ENCODE measurements at regions not wholly inside any gene's neighbourhood (a gene's known extent, or its start where the extent isn't known, plus 50 kb on each side); places are given as distances from the start of the nearest gene placed in this dataset.
"Not testable (repeated sequence)": the region's sequence is repeated elsewhere in the genome, so short reads cannot be mapped to it uniquely, and the experiment has no call there.

DNA sequence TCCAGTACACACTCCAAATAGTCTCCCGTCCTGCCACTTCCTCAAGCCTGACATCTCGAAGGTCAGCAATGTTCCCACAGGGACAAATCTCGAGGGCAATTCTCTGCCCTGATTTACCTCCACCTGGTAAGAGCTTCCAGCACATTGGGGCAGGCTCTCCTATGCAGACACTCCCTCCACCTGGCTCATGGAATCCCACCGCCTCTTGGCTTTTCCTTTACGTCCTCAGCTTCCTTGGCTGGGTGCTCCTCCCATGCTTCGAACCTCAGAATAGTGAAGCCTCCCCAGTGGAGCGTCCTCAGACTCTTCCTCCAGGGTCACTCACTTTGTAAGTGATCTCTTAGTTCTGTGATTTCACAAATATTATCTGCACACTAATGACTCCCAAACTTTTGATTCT lies 205.2 kb upstream of the ECI2 start:
- peaks cover 14% of the 10 kb centered on the region for H3K4me1 Mint-ChIP-seq (ENCODE audit: unreplicated experiment)
- TF ChIP-seq, protein P1, sequence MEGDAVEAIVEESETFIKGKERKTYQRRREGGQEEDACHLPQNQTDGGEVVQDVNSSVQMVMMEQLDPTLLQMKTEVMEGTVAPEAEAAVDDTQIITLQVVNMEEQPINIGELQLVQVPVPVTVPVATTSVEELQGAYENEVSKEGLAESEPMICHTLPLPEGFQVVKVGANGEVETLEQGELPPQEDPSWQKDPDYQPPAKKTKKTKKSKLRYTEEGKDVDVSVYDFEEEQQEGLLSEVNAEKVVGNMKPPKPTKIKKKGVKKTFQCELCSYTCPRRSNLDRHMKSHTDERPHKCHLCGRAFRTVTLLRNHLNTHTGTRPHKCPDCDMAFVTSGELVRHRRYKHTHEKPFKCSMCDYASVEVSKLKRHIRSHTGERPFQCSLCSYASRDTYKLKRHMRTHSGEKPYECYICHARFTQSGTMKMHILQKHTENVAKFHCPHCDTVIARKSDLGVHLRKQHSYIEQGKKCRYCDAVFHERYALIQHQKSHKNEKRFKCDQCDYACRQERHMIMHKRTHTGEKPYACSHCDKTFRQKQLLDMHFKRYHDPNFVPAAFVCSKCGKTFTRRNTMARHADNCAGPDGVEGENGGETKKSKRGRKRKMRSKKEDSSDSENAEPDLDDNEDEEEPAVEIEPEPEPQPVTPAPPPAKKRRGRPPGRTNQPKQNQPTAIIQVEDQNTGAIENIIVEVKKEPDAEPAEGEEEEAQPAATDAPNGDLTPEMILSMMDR (conservative IDR thresholded peaks at IDR 0.05) = no peak
- H3K9me3 Mint-ChIP-seq = peaks cover 11% of the 10 kb centered on the region
- H3K4me3 Mint-ChIP-seq = no peak overlapping the region
- H3K27me3 Mint-ChIP-seq = no peaks in the 10 kb centered on the region
- no peak overlapping the region for H3K27ac Mint-ChIP-seq
- H3K36me3 Mint-ChIP-seq = no peaks in the 10 kb centered on the region
- no peak for DNase-seq (ENCODE audit: extremely low spot score, unreplicated experiment)

DNA sequence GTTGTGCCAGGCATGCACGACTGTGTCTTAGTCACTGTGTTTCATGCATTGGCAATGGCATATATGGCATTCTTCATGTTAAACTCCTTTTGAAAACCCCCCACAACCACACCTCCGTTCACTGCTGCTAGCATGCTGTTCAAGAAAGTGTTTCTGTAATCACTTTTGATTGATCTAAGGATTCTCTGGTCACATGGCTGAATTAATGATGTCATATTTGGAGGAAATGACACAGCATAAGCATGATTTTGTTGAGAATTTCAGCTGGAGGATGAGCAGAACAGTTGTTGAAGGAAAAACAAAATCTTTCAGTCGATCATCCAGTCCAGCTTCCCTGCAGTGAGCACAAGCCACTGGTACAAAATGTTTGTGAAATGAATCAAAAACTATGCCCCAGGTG lies 203.5 kb upstream of the ECI2 start:
- Mint-ChIP-seq H3K4me1 (ENCODE audit: unreplicated experiment) (peaks cover 7% of the 10 kb centered on the region), H3K9me3 (peaks cover 16% of the 10 kb centered on the region), H3K4me3 (no peak overlapping the region), H3K36me3 (no peaks in the 10 kb centered on the region), H3K27ac (no peak overlapping the region), H3K27me3 (no peaks in the 10 kb centered on the region)
- TF ChIP-seq, protein P1 (conservative IDR thresholded peaks at IDR 0.05) = no peak
- DNase-seq (ENCODE audit: extremely low spot score, unreplicated experiment) = no peak

DNA sequence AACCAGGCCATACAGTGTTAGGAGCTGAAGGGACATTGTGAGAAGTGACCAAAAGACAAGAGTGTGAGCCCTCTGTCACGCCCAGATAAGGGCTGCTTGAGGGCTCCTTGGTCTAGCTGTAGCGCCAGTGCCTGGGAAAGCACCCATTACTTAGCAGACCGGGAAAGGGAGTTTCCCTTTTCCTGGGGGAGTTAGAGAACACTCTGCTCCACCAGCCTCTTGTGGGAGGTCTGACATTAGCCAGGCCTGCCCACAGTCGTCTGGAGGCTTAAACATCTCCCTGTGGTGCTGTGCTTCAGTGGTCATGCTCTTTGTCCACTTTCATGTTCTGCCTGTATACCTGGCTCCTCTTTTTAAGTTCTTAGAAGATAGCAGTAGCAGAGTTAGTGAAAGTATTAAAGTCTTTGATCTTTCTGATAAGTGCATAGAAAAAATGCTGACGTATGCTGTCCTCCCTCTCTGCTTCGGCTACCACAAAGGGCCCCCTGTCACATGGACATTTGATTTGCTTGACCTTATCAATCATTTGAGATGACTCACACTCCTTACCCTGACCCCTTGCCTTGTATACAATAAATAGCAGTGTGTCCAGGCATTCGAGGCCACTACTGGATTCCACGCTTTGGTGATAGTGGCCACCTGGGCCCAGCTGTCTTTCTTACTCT lies 201.5 kb upstream of the ECI2 start:
- H3K36me3 Mint-ChIP-seq = no peaks in the 10 kb centered on the region
- H3K4me1 Mint-ChIP-seq (ENCODE audit: unreplicated experiment) = peaks cover 7% of the 10 kb centered on the region
- H3K4me3 Mint-ChIP-seq = peak overlapping the region; percentile 9
- H3K9me3 Mint-ChIP-seq = peaks cover 16% of the 10 kb centered on the region
- H3K27ac Mint-ChIP-seq = no peak overlapping the region
- TF ChIP-seq, protein P1 (conservative IDR thresholded peaks at IDR 0.05) = no peak
- H3K27me3 Mint-ChIP-seq = no peaks in the 10 kb centered on the region
- DNase-seq (ENCODE audit: extremely low spot score, unreplicated experiment) = no peak

DNA sequence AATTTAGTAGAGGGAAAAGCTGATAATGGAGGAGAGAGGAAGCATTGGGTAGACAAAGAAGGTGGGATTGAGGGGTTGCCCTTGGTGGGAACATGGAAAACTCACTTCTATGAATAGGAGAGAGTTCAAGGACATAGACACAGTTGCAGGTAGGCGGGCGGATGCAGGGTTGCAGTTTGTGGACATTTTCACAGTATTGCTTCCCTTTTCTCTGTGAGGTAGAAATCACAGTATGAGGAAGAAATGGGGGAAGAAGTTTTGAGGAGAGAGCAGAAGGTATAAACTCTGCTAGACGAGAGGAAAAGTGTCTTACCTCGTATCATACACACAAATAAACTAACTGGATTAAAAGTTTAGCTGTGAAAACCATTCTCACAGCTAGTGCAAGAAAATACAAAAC lies 200.7 kb upstream of the ECI2 start:
- no peak overlapping the region for H3K4me3 Mint-ChIP-seq
- TF ChIP-seq, protein P1 (conservative IDR thresholded peaks at IDR 0.05) = no peak
- peaks cover 16% of the 10 kb centered on the region for H3K9me3 Mint-ChIP-seq
- no peaks in the 10 kb centered on the region for H3K36me3 Mint-ChIP-seq
- H3K4me1 Mint-ChIP-seq (ENCODE audit: unreplicated experiment) = peaks cover 7% of the 10 kb centered on the region
- no peak overlapping the region for H3K27ac Mint-ChIP-seq
- H3K27me3 Mint-ChIP-seq = no peaks in the 10 kb centered on the region
- DNase-seq (ENCODE audit: extremely low spot score, unreplicated experiment) = no peak

DNA sequence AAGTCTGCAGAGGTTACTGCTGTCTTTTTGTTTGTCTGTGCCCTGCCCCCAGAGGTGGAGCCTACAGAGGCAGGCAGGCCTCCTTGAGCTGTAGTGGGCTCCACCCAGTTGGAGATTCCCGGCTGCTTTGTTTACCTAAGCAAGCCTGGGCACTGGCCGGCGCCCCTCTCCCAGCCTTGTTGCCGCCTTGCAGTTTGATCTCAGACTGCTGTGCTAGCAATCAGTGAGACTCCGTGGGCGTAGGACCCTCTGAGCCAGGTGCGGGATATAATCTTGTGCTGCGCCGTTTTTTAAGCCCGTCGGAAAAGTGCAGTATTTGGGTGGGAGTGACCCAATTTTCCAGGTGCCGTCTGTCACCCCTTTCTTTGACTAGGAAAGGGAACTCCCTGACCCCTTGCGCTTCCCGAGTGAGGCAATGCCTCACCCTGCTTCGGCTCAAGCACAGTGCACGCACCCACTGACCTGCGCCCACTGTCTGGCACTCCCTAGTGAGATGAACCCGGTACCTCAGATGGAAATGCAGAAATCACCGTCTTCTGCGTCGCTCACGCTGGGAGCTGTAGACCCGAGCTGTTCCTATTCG lies 198.9 kb upstream of the ECI2 start:
- H3K9me3 Mint-ChIP-seq = peaks cover 16% of the 10 kb centered on the region
- not testable (repeated sequence) for H3K36me3 Mint-ChIP-seq; H3K4me1 Mint-ChIP-seq (ENCODE audit: unreplicated experiment); H3K27ac Mint-ChIP-seq; H3K27me3 Mint-ChIP-seq; DNase-seq (ENCODE audit: extremely low spot score, unreplicated experiment)
- peak overlapping the region; percentile 63 for H3K4me3 Mint-ChIP-seq

DNA sequence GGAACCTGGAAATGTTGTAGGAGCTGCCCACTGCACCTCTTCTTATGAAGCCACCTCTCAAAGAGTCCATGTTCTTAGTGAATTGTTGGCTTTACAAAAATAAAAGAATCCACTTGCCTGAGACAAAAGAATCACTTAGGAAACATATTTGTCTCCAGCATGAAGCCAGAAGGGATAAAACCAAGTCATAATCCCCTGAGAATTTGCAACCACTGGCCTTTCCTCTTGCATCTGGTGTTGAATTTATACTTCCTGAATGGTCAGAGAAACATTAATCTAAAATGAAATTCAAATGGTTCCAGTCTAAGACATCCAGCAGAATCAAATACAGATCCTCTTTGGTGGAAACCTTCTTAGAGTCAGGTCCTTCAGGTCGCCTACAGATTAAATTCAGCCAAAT lies 192.5 kb upstream of the ECI2 start:
- Mint-ChIP-seq H3K4me3 (no peak overlapping the region), H3K36me3 (no peaks in the 10 kb centered on the region), H3K9me3 (peaks cover 3% of the 10 kb centered on the region), H3K27me3 (no peaks in the 10 kb centered on the region), H3K27ac (no peak overlapping the region), H3K4me1 (ENCODE audit: unreplicated experiment) (peaks cover 8% of the 10 kb centered on the region)
- TF ChIP-seq, protein P1 (conservative IDR thresholded peaks at IDR 0.05) = no peak
- no peak for DNase-seq (ENCODE audit: extremely low spot score, unreplicated experiment)

Data from type B pancreatic cell (in vitro differentiated cells).